ENCODE measurements at regions not wholly inside any gene's neighbourhood (a gene's known extent, or its start where the extent isn't known, plus 50 kb on each side); places are given as distances from the start of the nearest gene placed in this dataset.
"Not testable (repeated sequence)": the region's sequence is repeated elsewhere in the genome, so short reads cannot be mapped to it uniquely, and the experiment has no call there.

DNA sequence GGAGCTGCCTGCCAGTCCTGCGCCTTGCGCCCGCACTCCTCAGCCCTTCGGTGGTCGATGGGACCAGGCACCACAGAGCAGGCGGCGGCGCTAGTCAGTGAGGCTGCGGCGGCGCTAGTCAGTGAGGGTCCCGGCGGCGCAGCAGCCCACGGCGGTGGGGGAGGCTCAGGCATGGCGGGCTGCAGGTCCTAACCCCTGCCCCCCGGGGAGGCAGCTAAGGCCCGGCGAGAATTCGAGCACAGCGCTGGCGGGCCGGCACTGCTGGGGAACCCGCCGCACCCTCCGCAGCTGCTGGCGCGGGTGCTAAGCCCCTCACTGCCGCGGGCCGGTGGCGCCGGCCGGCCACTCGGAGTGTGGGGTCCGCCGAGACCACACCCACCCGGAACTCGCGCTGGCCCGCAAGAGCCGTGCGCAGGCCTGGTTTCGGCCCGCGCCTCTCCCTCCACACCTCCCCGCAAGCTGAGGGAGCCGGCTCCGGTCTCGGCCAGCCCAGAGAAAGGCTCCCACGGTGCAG, 867.4 kb downstream of the DSC3 start:
- no peak for DNase-seq (ENCODE audit: low spot score)

DNA sequence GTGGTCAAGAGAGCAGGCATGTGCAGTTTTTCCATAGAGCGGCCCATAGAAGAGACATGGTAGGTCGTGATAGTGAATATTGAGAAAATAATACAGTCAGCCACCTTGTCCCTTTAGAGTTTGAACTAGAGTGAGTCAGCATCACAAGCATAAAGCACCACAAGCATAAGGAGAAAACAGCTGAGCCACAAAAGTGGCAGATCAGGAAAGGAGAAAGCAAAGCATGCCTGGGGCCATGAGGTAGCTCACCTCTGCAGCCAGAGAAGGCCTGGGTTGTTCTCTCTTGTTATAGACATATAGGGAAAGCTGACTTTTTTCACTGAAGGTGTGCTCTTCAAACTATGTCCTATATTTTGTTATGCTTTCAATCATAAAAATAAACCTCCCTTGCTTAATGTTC, 879.0 kb downstream of the DSC3 start:
- no peak for DNase-seq (ENCODE audit: low spot score)

- DNase-seq (ENCODE audit: low spot score): no peak
Measured at GRCh38 chr18:30160124-30160523, 882.4 kb downstream of the DSC3 start.

GRCh38 chr18:30150586-30151250, 891.8 kb downstream of the DSC3 start:
- no peak for DNase-seq (ENCODE audit: low spot score)

GRCh38 chr18:30149585-30149984, 893.0 kb downstream of the DSC3 start:
- no peak for DNase-seq (ENCODE audit: low spot score)

DNA sequence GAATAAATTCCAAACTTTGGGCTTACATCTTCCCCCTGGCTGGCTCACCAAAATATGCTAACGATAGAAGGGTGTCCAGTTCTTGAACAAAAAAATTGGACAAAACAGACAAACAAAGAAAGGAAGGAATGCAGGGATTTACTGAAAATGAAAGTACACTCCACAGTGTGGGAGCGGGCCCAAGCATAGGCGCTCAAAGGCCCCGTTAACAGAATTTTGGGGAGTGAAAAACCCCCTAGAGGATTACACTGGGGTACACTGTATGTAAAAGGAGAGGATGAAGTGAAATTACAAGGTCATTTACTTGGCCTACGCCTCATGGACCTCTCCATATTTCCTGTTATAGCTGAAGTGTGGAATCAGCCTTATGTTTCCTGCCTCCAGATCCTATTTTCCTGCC, 899.7 kb downstream of the DSC3 start:
- DNase-seq (ENCODE audit: low spot score): no peak

DNA sequence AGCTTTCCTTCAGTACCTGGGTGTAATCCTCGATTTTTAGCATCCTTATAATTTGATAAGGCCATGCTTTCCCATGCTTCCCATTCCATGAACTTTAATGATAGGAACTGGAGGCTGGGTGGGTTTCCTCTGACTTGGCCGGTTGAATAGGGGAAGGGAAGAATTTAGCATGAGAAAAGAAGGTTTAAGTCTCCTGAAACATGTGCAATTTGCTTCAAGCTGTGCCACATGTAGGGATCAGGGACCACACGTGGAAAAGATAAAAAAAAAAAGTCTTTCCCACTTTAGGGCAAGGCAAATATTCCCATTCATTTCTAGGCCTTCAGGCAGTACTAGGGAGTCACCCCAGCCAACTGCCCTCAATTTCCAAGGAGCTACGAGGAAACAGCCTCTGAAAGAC, 900.3 kb downstream of the DSC3 start:
- DNase-seq (ENCODE audit: low spot score): no peak

DNA sequence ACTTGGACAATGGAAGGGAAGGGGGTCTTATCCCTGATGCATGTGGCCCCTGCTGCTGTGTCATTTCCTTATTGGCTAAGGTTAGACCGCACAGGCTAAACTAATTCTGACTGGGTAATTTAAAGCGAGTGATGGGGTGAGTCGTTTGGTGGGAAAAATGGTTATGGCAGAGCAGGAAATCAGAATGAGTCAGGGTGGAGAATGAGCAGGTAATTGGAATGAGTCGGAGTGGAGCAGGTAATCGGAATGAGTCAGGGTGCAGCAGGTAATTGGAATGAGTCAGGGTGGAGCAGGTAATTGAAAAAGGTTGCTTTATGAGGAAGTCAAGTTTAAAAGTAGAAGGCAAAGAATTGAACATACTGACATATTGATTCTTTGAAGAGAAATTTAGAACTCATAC, 901.0 kb downstream of the DSC3 start:
- not testable (repeated sequence) for DNase-seq (ENCODE audit: low spot score)

- no peak for DNase-seq (ENCODE audit: low spot score)
Measured at GRCh38 chr18:30139631-30140287, 902.8 kb downstream of the DSC3 start.

- no peak for DNase-seq (ENCODE audit: low spot score)
Measured at GRCh38 chr18:30135938-30136337, 906.6 kb downstream of the DSC3 start.

DNA sequence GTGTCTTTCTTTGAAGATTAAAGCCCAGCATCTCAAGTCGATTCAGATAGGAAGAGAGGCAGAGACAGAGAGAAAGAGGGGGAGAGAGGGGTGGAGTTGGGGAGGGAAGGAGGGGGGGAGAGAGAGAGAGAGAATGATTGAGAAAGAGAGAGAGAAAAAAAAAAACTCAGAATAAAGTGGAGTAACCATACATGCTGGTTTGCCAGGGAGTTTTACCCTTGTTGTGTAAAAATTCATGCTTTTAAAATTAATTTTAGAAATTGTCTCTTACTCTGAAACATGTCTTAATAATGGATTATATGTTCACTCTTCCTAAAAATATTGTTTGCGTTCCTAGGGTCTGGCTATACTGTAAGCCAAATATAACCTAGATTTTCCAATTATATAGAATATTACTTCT, 908.5 kb downstream of the DSC3 start:
- no peak for DNase-seq (ENCODE audit: low spot score)

DNA sequence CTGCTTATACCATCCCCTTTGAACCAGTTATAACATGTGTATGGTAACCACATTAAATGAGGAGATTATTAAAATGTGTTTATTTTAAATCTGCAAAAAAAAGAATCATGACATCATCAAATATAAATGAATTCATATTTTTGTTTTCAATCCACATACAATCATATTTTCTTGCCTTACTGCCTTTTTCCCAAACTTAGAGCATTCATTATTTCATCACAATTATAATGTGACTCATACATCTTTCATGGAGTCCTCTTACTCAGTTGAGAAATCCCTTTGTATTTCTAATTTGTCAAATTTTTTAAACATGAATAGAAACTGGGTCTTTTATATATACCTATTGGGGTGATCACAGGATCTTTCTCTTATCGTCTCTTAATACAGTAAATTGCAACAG, 909.6 kb downstream of the DSC3 start:
- no peak for DNase-seq (ENCODE audit: low spot score)

GRCh38 chr18:30121397-30121796, 921.1 kb downstream of the DSC3 start:
- no peak for DNase-seq (ENCODE audit: low spot score)

DNA sequence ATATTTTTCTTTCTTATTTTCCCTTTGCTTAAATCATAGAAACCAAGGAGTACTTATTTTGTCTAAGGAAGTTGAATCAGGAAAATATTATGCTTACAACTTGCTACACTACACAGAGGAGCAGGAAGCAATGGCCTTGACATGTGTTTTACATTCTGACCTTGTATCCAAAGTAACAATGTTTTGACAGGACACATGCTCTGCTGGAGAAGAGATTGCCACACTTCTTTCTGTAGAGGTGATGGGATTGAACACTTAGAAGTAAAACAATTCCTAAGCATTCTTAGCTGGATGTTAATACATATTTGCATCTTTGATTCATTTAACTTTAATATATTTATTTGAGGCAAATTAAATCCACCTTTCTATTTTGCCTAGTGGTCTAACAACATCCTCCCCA, 929.1 kb downstream of the DSC3 start:
- no peak for DNase-seq (ENCODE audit: low spot score)

DNA sequence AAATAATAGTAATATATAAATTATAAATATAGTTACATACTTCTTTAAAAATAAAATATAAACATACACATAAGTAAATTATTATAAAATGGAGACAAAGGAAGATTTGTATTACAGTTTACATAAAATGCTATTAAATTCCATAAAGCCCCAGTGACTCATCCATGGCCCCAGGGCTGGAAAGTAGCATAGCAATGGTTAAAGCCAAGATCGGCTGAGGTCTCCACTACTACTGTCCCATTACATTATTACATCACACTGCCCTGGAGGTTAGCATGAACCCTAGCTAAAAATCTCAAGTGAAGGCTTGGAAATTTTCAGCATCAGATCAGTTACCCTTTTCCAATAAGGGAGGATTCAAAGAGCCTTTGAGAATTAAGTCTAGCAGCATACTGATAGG, 936.2 kb downstream of the DSC3 start:
- no peak for DNase-seq (ENCODE audit: low spot score)

- DNase-seq (ENCODE audit: low spot score): no peak
Measured at GRCh38 chr18:30103881-30104280, 938.7 kb downstream of the DSC3 start.

DNA sequence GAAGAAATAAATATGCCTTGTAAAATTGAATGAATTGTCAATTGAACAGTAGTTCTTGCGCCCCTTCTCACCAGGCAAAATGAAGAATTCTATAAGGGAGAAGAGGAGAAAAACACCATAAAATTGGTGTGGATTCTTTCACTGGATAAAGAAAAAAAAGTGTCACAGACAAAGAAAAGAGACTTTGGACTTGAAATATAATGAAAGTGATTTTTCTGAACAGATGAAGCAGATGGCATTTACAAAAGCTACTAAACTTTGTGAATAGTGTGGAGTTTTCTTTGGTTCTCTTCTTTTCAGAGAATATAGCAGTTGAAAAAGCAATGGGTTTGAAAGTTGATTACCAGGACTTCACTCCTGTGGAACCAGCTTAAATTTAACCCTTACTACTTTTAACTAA, 945.7 kb downstream of the DSC3 start:
- no peak for DNase-seq (ENCODE audit: low spot score)

DNA sequence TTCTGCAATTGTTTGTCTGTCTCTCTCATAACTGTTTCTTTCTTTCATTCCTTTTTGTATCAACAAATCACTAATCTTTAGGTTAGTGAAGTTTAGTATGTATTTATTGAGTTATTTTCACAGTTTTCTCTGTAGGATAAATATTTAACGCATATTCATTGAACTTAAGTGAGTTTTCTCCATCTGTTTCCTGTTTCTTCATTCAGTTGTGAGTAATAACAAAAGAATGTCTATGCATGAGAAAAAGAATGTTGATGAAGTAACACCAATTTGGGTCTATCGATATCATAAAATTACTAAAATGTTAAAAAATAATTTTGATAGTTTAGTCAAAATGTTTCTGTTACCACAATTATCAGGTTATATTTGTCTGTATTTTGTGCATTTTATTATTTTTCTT, 948.0 kb downstream of the DSC3 start:
- DNase-seq (ENCODE audit: low spot score): no peak

DNA sequence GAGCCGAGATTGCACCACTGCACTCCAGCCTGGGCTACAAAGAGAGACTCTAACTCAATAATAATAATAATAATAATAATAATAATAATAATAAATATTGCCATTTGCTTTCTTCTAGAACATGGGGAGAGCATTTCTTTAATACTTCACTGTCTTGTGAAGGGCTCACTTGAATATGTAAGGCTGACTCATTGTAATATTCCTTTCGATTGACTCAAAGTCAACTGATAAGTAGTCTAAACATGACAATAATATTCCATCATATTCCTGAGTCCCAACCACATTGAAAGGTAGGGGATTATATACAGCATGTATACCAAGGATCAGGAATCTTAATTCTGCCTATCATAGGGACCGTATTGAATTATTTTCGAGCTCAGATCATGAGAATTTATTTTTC, 949.2 kb downstream of the DSC3 start:
- no peak for DNase-seq (ENCODE audit: low spot score)

DNA sequence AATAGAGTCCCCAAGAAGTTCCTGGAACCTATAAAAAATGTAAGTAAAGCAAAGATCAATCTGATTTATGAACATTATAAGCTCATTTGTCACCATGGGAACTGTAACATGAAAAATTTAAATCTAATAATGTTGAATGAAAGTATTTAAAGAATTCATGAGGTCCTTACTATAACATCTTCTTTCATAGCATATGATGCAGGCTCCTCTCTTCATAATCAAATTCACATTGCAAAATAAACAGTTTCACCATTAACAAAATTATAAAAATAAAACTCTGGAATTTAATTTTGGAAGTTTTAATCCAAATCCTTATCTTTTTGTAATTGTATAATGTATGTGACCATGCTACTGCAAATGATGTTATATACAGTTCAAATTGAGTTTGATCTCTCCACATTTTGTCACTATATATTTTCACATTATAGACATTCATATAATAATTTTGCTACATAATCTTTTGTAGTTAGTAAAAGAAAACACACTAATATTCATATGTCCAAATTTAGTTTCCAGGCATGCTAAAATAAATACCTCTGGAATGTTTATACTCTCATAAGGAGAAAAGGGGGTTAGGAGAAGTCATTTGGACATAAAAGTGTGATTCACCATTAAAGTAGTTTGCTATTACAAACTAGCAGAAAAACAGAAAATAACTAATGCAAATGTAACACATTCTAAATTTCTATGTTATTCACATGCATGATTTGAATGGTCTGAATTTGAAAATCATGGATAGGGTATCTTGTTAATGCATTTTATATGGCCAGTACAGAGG, 954.1 kb downstream of the DSC3 start:
- no peak for DNase-seq (ENCODE audit: low spot score)

GRCh38 chr18:30086351-30086750, 956.2 kb downstream of the DSC3 start:
- DNase-seq (ENCODE audit: low spot score): no peak

DNA sequence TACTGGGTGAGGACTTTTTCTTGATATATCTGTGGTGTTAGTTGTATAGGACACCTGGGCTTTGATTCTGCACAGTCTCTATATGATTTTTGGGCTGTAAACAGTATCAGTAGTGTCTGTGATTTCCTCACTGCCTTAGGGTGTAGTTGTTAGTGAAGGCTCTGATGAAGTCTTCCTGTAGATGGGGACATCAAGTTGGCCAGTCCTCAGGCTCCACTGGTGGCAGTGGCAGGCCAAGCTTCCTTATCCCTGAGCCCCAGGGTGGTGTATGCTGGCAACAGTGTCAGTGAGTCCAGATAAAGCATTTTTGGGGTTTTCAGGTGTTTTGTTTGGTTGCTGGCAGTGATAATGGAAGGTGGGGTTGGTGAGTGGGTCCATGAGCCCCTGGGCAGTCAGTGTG, 961.4 kb downstream of the DSC3 start:
- no peak for DNase-seq (ENCODE audit: low spot score)
